NT2/D1 (cell line): ENCODE measurements at regions not wholly inside any gene's neighbourhood (a gene's known extent, or its start where the extent isn't known, plus 50 kb on each side); places are given as distances from the start of the nearest gene placed in this dataset.

ENCODE experiments used
- YY1 ChIP-seq: IDR thresholded peaks from 2 replicates; pipeline ENCODE4 v1.6.1; 2011; ENCODE audit not compliant: insufficient read length, insufficient read depth
- ZNF274 ChIP-seq: IDR thresholded peaks from 2 replicates; pipeline ENCODE4 v1.6.1; 2011; ENCODE audit warnings: mild to moderate bottlenecking, low read depth, low read length

DNA sequence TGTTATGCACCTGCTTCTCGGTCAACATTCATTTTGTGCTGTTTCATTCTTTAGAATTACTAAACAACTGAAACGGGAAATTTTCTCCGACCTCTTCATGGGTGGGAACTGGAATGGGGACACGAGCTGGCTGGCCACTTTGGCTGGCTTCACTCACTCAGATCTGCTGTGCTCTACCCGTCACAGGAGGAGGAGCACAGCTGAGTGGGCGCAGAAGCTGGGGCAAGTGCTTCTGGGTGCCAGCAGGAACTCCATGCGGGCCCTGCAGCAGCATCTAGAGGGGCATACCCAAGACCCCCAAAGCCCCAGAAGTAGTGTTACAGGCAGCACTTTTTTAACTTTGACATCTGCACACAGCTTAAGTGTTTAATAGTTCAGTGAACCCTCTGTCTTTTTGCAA lies 109.6 kb downstream of the TMEM144 start:
- TF ChIP-seq YY1 (no peak), ZNF274 (no peak)
